ENCODE measurements at regions not wholly inside any gene's neighbourhood (a gene's known extent, or its start where the extent isn't known, plus 50 kb on each side); places are given as distances from the start of the nearest gene placed in this dataset.

- Histone ChIP-seq H3K23ac (ENCODE audit: low read length) (no peak overlapping the region), H3K9ac (ENCODE audit: low read length) (no peak overlapping the region), H3K4me1 (ENCODE audit: control insufficient read depth, low read depth, low read length) (peaks cover 4% of the 10 kb centered on the region), H3K79me2 (ENCODE audit: control insufficient read depth, insufficient read depth, low read length) (no peaks in the 10 kb centered on the region), H3K36me3 (ENCODE audit: control insufficient read depth, insufficient read depth, low read length) (no peaks in the 10 kb centered on the region), H4K8ac (ENCODE audit: low read depth, low read length) (no peak overlapping the region), H3K27ac (ENCODE audit: low read depth, low read length) (no peak overlapping the region), H3K4me2 (ENCODE audit: low read length) (no peak overlapping the region), H3K56ac (ENCODE audit: low read length) (no peak overlapping the region), H2AK5ac (ENCODE audit: low read length) (no peak overlapping the region), H2BK5ac (ENCODE audit: low read length) (no peak overlapping the region), H3K4ac (ENCODE audit: low read depth, low read length) (no peak overlapping the region), H3K79me1 (ENCODE audit: low read length) (no peaks in the 10 kb centered on the region), H2BK120ac (ENCODE audit: low read depth, low read length) (no peak overlapping the region), H3K18ac (ENCODE audit: low read length) (no peak overlapping the region), H3K4me3 (ENCODE audit: low read length) (no peak overlapping the region), H3K27me3 (ENCODE audit: insufficient read depth, low read length, poor library complexity) (no peaks in the 10 kb centered on the region), H2BK15ac (replicated peaks; ENCODE audit: low read depth) (no peak overlapping the region), H4K5ac (ENCODE audit: low read length) (no peak overlapping the region)
- WGBS (ENCODE audit: extremely low coverage, insufficient coverage, low lambda C conversion rate) = no CpG with 5 or more reads among the region's 10 CpGs
- DNase-seq = no peak
Measured at GRCh38 chr2:2705871-2706270, 374.8 kb upstream of the MYT1L start.

- Histone ChIP-seq H3K27me3 (ENCODE audit: insufficient read depth, low read length, poor library complexity) (no peaks in the 10 kb centered on the region), H3K27ac (ENCODE audit: low read depth, low read length) (no peak overlapping the region), H3K9ac (ENCODE audit: low read length) (no peak overlapping the region), H3K4me2 (ENCODE audit: low read length) (no peak overlapping the region), H2BK120ac (ENCODE audit: low read depth, low read length) (no peak overlapping the region), H3K56ac (ENCODE audit: low read length) (no peak overlapping the region), H2BK15ac (replicated peaks; ENCODE audit: low read depth) (no peak overlapping the region), H3K4ac (ENCODE audit: low read depth, low read length) (no peak overlapping the region), H3K79me2 (ENCODE audit: control insufficient read depth, insufficient read depth, low read length) (no peaks in the 10 kb centered on the region), H3K23ac (ENCODE audit: low read length) (no peak overlapping the region), H3K36me3 (ENCODE audit: control insufficient read depth, insufficient read depth, low read length) (no peaks in the 10 kb centered on the region), H2AK5ac (ENCODE audit: low read length) (no peak overlapping the region), H3K79me1 (ENCODE audit: low read length) (no peaks in the 10 kb centered on the region), H3K4me3 (ENCODE audit: low read length) (no peak overlapping the region), H3K4me1 (ENCODE audit: control insufficient read depth, low read depth, low read length) (peaks cover 5% of the 10 kb centered on the region), H4K8ac (ENCODE audit: low read depth, low read length) (no peak overlapping the region), H3K18ac (ENCODE audit: low read length) (no peak overlapping the region), H4K5ac (ENCODE audit: low read length) (no peak overlapping the region), H2BK5ac (ENCODE audit: low read length) (no peak overlapping the region)
- WGBS (ENCODE audit: extremely low coverage, insufficient coverage, low lambda C conversion rate) = no CpG with 5 or more reads among the region's 13 CpGs
- no peak for DNase-seq
Measured at GRCh38 chr2:2704428-2705090, 373.5 kb upstream of the MYT1L start.

GRCh38 chr2:2703762-2704427 is 372.8 kb upstream of the MYT1L start:
- H3K36me3 ChIP-seq (ENCODE audit: control insufficient read depth, insufficient read depth, low read length) = no peaks in the 10 kb centered on the region

GRCh38 chr2:2703172-2703571 is 372.1 kb upstream of the MYT1L start:
- H3K56ac ChIP-seq (ENCODE audit: low read length) = no peak overlapping the region

More at GRCh38 chr2:2703762-2704427, 372.8 kb upstream of the MYT1L start:
- Histone ChIP-seq H2BK120ac (ENCODE audit: low read depth, low read length) (no peak overlapping the region), H3K79me2 (ENCODE audit: control insufficient read depth, insufficient read depth, low read length) (no peaks in the 10 kb centered on the region), H3K4me2 (ENCODE audit: low read length) (no peak overlapping the region), H3K4me3 (ENCODE audit: low read length) (no peak overlapping the region), H3K27ac (ENCODE audit: low read depth, low read length) (no peak overlapping the region), H3K9ac (ENCODE audit: low read length) (no peak overlapping the region), H3K27me3 (ENCODE audit: insufficient read depth, low read length, poor library complexity) (no peaks in the 10 kb centered on the region), H3K79me1 (ENCODE audit: low read length) (no peaks in the 10 kb centered on the region), H3K4me1 (ENCODE audit: control insufficient read depth, low read depth, low read length) (peaks cover 5% of the 10 kb centered on the region), H4K8ac (ENCODE audit: low read depth, low read length) (no peak overlapping the region), H2AK5ac (ENCODE audit: low read length) (no peak overlapping the region), H2BK15ac (replicated peaks; ENCODE audit: low read depth) (no peak overlapping the region), H3K4ac (ENCODE audit: low read depth, low read length) (no peak overlapping the region), H3K18ac (ENCODE audit: low read length) (no peak overlapping the region), H3K56ac (ENCODE audit: low read length) (no peak overlapping the region), H3K23ac (ENCODE audit: low read length) (no peak overlapping the region), H2BK5ac (ENCODE audit: low read length) (no peak overlapping the region), H4K5ac (ENCODE audit: low read length) (no peak overlapping the region)
- no peak for DNase-seq
- WGBS (ENCODE audit: extremely low coverage, insufficient coverage, low lambda C conversion rate) = no CpG with 5 or more reads among the region's 17 CpGs

GRCh38 chr2:2702385-2702784 is 371.3 kb upstream of the MYT1L start:
- H3K56ac ChIP-seq (ENCODE audit: low read length) = no peak overlapping the region
- H3K79me2 ChIP-seq (ENCODE audit: control insufficient read depth, insufficient read depth, low read length) = no peaks in the 10 kb centered on the region
- H3K4me1 ChIP-seq (ENCODE audit: control insufficient read depth, low read depth, low read length) = peaks cover 5% of the 10 kb centered on the region
- H3K4me2 ChIP-seq (ENCODE audit: low read length) = no peak overlapping the region
- no peaks in the 10 kb centered on the region for H3K27me3 ChIP-seq (ENCODE audit: insufficient read depth, low read length, poor library complexity)
- no peak overlapping the region for H2BK5ac ChIP-seq (ENCODE audit: low read length)
- no peak overlapping the region for H3K18ac ChIP-seq (ENCODE audit: low read length)
- no peak overlapping the region for H3K4ac ChIP-seq (ENCODE audit: low read depth, low read length)
- no peak overlapping the region for H3K27ac ChIP-seq (ENCODE audit: low read depth, low read length)
- H2BK120ac ChIP-seq (ENCODE audit: low read depth, low read length) = no peak overlapping the region
- H3K36me3 ChIP-seq (ENCODE audit: control insufficient read depth, insufficient read depth, low read length) = no peaks in the 10 kb centered on the region
- H4K8ac ChIP-seq (ENCODE audit: low read depth, low read length) = no peak overlapping the region
- H3K4me3 ChIP-seq (ENCODE audit: low read length) = no peak overlapping the region
- no peak overlapping the region for H3K9ac ChIP-seq (ENCODE audit: low read length)
- no peak for DNase-seq
- no CpG with 5 or more reads among the region's 9 CpGs for whole genome bisulfite sequencing (ENCODE audit: extremely low coverage, insufficient coverage, low lambda C conversion rate)
- H3K23ac ChIP-seq (ENCODE audit: low read length) = no peak overlapping the region
- H2AK5ac ChIP-seq (ENCODE audit: low read length) = no peak overlapping the region
- no peaks in the 10 kb centered on the region for H3K79me1 ChIP-seq (ENCODE audit: low read length)
- no peak overlapping the region for H4K5ac ChIP-seq (ENCODE audit: low read length)
- H2BK15ac ChIP-seq (replicated peaks; ENCODE audit: low read depth) = no peak overlapping the region

More at GRCh38 chr2:2703172-2703571, 372.1 kb upstream of the MYT1L start:
- H3K36me3 ChIP-seq (ENCODE audit: control insufficient read depth, insufficient read depth, low read length) = no peaks in the 10 kb centered on the region
- no peak overlapping the region for H2AK5ac ChIP-seq (ENCODE audit: low read length)
- H4K5ac ChIP-seq (ENCODE audit: low read length) = no peak overlapping the region
- no peak for DNase-seq
- no peaks in the 10 kb centered on the region for H3K79me2 ChIP-seq (ENCODE audit: control insufficient read depth, insufficient read depth, low read length)
- no peak overlapping the region for H2BK15ac ChIP-seq (replicated peaks; ENCODE audit: low read depth)
- H3K4me3 ChIP-seq (ENCODE audit: low read length) = no peak overlapping the region
- H3K79me1 ChIP-seq (ENCODE audit: low read length) = no peaks in the 10 kb centered on the region
- no CpG with 5 or more reads among the region's 7 CpGs for WGBS (ENCODE audit: extremely low coverage, insufficient coverage, low lambda C conversion rate)
- no peak overlapping the region for H2BK5ac ChIP-seq (ENCODE audit: low read length)
- H3K9ac ChIP-seq (ENCODE audit: low read length) = no peak overlapping the region
- H4K8ac ChIP-seq (ENCODE audit: low read depth, low read length) = no peak overlapping the region
- no peak overlapping the region for H3K18ac ChIP-seq (ENCODE audit: low read length)
- no peak overlapping the region for H2BK120ac ChIP-seq (ENCODE audit: low read depth, low read length)
- H3K4me1 ChIP-seq (ENCODE audit: control insufficient read depth, low read depth, low read length) = peaks cover 5% of the 10 kb centered on the region
- H3K4ac ChIP-seq (ENCODE audit: low read depth, low read length) = no peak overlapping the region
- no peaks in the 10 kb centered on the region for H3K27me3 ChIP-seq (ENCODE audit: insufficient read depth, low read length, poor library complexity)
- H3K27ac ChIP-seq (ENCODE audit: low read depth, low read length) = no peak overlapping the region
- H3K23ac ChIP-seq (ENCODE audit: low read length) = no peak overlapping the region
- H3K4me2 ChIP-seq (ENCODE audit: low read length) = no peak overlapping the region

Data from mesendoderm (in vitro differentiated cells).